K562 (cell line): ENCODE measurements at regions not wholly inside any gene's neighbourhood (a gene's known extent, or its start where the extent isn't known, plus 50 kb on each side); places are given as distances from the start of the nearest gene placed in this dataset.

ENCODE experiments used
- ATAC-seq: fragments of 200-7000 bp; cut with Tn5 transposase; 3 replicates; pipeline ENCODE4 v1.9.1; 2020; ENCODE audit warnings: moderate library complexity
- BruUV-seq: library from RNA; stranded (reverse); fragments of 400-500 nt; replicated peaks from 2 replicates; lab custom pipeline; 2021; lab: Mats Ljungman, UMichigan
- CTCF ChIA-PET: fragments of 300-600 bp; formaldehyde crosslinking; extraction: SDS; loops from one replicate; lab custom pipeline; 2021; ENCODE audit warnings: low intra/inter-chr PET ratio; lab: Yijun Ruan, JAX
- POLR2A ChIA-PET: fragments of 300-600, 350-650 bp; sonication (Branson Sonifier 250); formaldehyde crosslinking; extraction: SDS; loops from one replicate; lab custom pipeline; 2021; ENCODE audit warnings: antibody characterized with exemption, inconsistent platforms; lab: Yijun Ruan, JAX
- DNase-seq, 4 experiments: peaks; one replicate each; pipeline versions ENCODE4 v3.0.0 to v3.0.0-alpha.2; 2011 to 2018; ENCODE audit warnings: low spot score in 3 of 4, mixed read lengths in 3 of 4; ENCODE audit errors: extremely low read depth in 1 of 4
- FAIRE-seq: peaks from 2 replicates; lab custom pipeline; 2011; peaks lifted over from hg19 to GRCh38; lab: Jason Lieb, UNC
- H2AFZ ChIP-seq: 2 replicates; pipeline ENCODE4 v1.6.0; 2011; ENCODE audit warnings: low read depth, low read length, control low read depth, inconsistent platforms
- H3K27ac ChIP-seq: fragments of 200-600 bp; 3 replicates; pipeline ENCODE4 v1.8.0; 2011; ENCODE audit warnings: low read depth, mild to moderate bottlenecking, control low read depth, inconsistent platforms, low read length, moderate library complexity, mixed read lengths; ENCODE audit errors: extremely low read depth
- H3K27me3 ChIP-seq, 2 experiments: fragments of 300-600 bp in 1 of 2; 2 replicates in 1 of 2; 3 replicates in 1 of 2; pipeline versions ENCODE4 v1.6.0 to v1.8.0; 2011; ENCODE audit warnings: inconsistent platforms in 2 of 2, low read length in 2 of 2, mild to moderate bottlenecking in 1 of 2, mixed read lengths in 1 of 2, moderate library complexity in 1 of 2; ENCODE audit not compliant: control insufficient read depth in 2 of 2, insufficient read depth in 2 of 2
- H3K36me3 ChIP-seq: fragments of 300-600 bp; 3 replicates; pipeline ENCODE4 v1.8.0; 2011; ENCODE audit warnings: mild to moderate bottlenecking, low read length, inconsistent platforms; ENCODE audit not compliant: control insufficient read depth, insufficient read depth
- H3K4me1 ChIP-seq, 2 experiments: fragments of 200-600 bp in 1 of 2; replicated peaks in 1 of 2; 2 replicates in 1 of 2; 3 replicates in 1 of 2; pipeline versions ENCODE4 v1.5.1 to v1.8.0; 2011; ENCODE audit warnings: inconsistent platforms in 2 of 2, low read length in 2 of 2, mild to moderate bottlenecking in 1 of 2, mixed read lengths in 1 of 2, moderate library complexity in 1 of 2; ENCODE audit not compliant: control insufficient read depth in 2 of 2, insufficient read depth in 2 of 2
- H3K4me2 ChIP-seq: 2 replicates; pipeline ENCODE4 v1.6.1; 2011; ENCODE audit warnings: low read length, control low read depth, inconsistent platforms, mixed read lengths; ENCODE audit not compliant: insufficient read depth
- H3K4me3 ChIP-seq: fragments of 200-600 bp; sonication (generic), shearing (Covaris generic); 2 replicates; pipeline ENCODE4 v1.5.1; 2016; ENCODE audit warnings: control low read depth, inconsistent platforms
- H3K79me2 ChIP-seq: fragments of 200-600 bp; 3 replicates; pipeline ENCODE4 v1.8.0; 2011; ENCODE audit warnings: low read length, inconsistent platforms; ENCODE audit not compliant: control insufficient read depth, insufficient read depth
- H3K9ac ChIP-seq, 2 experiments: 2 replicates each; pipeline versions ENCODE4 v1.6.0 to v1.6.1; 2011; ENCODE audit warnings: low read depth in 2 of 2, low read length in 2 of 2, control low read depth in 1 of 2, inconsistent platforms in 1 of 2, mild to moderate bottlenecking in 1 of 2, mixed read lengths in 1 of 2; ENCODE audit not compliant: insufficient read depth in 1 of 2
- H3K9me1 ChIP-seq: one replicate; pipeline ENCODE4 v1.6.0; 2011; ENCODE audit warnings: inconsistent platforms, mild to moderate bottlenecking, low read length, moderate library complexity; ENCODE audit not compliant: control insufficient read depth, insufficient read depth
- H3K9me3 ChIP-seq: replicated peaks from 2 replicates; pipeline ENCODE4 v1.5.1; 2011; ENCODE audit warnings: low read depth, low read length, inconsistent platforms; ENCODE audit not compliant: control insufficient read depth, insufficient read depth
- H4K20me1 ChIP-seq: replicated peaks from 2 replicates; pipeline ENCODE4 v1.6.1; 2011; ENCODE audit warnings: low read length, inconsistent platforms, mixed read lengths; ENCODE audit not compliant: control insufficient read depth, insufficient read depth
- L3MBTL2 ChIP-seq: fragments of 450-650 bp; IDR thresholded peaks from 2 replicates; pipeline ENCODE4 v1.6.1; 2016; ENCODE audit warnings: mild to moderate bottlenecking, moderate library complexity
- NCOA2 ChIP-seq, 2 experiments: fragments of 450-650 bp; IDR thresholded peaks; 2 replicates each; pipeline ENCODE4 v1.6.1; 2018; ENCODE audit warnings: mild to moderate bottlenecking in 2 of 2, moderate library complexity in 1 of 2; ENCODE audit not compliant: partially characterized antibody in 2 of 2
- POU5F1 ChIP-seq: fragments of 150-350 bp; IDR thresholded peaks from 2 replicates; pipeline ENCODE4 v1.6.1; 2014; ENCODE audit warnings: borderline replicate concordance, low read length, low read depth, mild to moderate bottlenecking; ENCODE audit not compliant: partially characterized antibody
- RBBP5 ChIP-seq: fragments of 200-600 bp; sonication (generic); IDR thresholded peaks from 2 replicates; pipeline ENCODE4 v1.6.1; 2012; ENCODE audit warnings: borderline replicate concordance, mild to moderate bottlenecking, low read length, control low read depth, inconsistent platforms; ENCODE audit not compliant: insufficient read depth, poor library complexity, severe bottlenecking
- WGBS: fragments of 100-300 bp; shearing (Covaris generic); methylation state at CpG from one replicate; pipeline ENCODE4 v1.1.6; 2016; ENCODE audit warnings: low coverage, mixed read lengths; ENCODE audit not compliant: insufficient coverage; ENCODE audit errors: missing lambda C conversion rate; 5-methylcytosine and 5-hydroxymethylcytosine counted together
- in situ Hi-C: fragments of 300-500 bp; cut with MboI; formaldehyde crosslinking; loops from 4 replicates; pipeline ENCODE4 v1.15.0; 2018; ENCODE audit warnings: inconsistent platforms, mixed read lengths
- intact Hi-C: fragments of 100-400 bp; cut with micrococcal nuclease; formaldehyde crosslinking; loops from 2 replicates; pipeline ENCODE4 v1.14.2; 2022
- TF ChIP-seq, protein P1 (sequence below): fragments of 450-650 bp; IDR thresholded peaks from 2 replicates; pipeline ENCODE4 v1.6.1; 2016; ENCODE audit warnings: mild to moderate bottlenecking, moderate library complexity

DNA sequence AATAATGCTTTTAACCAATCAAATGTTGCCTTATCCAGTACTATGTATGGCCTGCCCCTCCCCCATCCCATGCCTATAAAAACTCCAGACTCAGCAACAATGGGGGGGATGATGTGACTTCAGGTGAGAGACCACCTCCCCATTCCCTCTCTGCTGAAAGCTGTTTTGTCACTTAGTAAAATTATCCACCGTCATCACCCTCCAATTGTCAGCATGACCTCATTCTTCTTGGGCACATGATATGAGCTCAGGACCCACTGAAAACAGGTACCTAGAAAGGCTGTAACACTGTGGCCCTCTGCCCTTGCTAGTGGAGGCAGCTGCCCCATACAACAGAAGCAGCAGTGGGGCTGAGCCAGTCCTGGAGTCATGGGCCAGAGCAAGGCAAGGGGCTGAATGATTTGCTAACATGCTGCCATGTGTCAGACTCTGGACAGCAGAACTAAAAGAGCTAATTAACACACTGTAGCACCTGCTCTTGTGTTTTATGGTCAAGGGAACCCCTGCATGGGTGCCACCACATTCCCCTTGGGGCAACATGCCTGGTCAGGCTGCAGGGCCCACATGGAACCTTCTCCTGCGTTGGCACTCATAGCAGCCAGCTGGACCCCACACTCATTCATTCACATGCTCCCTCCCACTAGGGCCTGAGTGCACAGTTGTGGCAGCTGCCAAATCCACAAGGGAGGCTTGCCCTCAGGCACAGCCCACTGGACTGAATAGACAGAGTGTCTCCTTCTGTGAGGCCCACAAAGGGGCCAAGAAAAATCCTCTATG, 722.2 kb upstream of the PCDH20 start:
- no peak for DNase-seq
- no peaks in the 10 kb centered on the region for H3K9me1 ChIP-seq
- H3K4me1 ChIP-seq: no peaks in the 10 kb centered on the region
- no peak overlapping the region for H3K4me2 ChIP-seq
- H2AFZ ChIP-seq: no peak overlapping the region
- no peak for ATAC-seq
- H3K4me3 ChIP-seq: no peak overlapping the region
- 0% methylated on average over 1 of the region's 2 CpGs for WGBS
- H3K9me3 ChIP-seq: no peaks in the 10 kb centered on the region
- no TSS peak for BruUV-seq
- H3K27me3 ChIP-seq: no peaks in the 10 kb centered on the region
- H4K20me1 ChIP-seq: no peaks in the 10 kb centered on the region
- no peak for FAIRE-seq
- POLR2A ChIA-PET: no interaction called here
- no peak overlapping the region for H3K27ac ChIP-seq
- intact Hi-C loops: no loop called here
- no peaks in the 10 kb centered on the region for H3K36me3 ChIP-seq
- in situ Hi-C loops: no loop called here
- H3K79me2 ChIP-seq: no peaks in the 10 kb centered on the region
- TF ChIP-seq, protein P1, sequence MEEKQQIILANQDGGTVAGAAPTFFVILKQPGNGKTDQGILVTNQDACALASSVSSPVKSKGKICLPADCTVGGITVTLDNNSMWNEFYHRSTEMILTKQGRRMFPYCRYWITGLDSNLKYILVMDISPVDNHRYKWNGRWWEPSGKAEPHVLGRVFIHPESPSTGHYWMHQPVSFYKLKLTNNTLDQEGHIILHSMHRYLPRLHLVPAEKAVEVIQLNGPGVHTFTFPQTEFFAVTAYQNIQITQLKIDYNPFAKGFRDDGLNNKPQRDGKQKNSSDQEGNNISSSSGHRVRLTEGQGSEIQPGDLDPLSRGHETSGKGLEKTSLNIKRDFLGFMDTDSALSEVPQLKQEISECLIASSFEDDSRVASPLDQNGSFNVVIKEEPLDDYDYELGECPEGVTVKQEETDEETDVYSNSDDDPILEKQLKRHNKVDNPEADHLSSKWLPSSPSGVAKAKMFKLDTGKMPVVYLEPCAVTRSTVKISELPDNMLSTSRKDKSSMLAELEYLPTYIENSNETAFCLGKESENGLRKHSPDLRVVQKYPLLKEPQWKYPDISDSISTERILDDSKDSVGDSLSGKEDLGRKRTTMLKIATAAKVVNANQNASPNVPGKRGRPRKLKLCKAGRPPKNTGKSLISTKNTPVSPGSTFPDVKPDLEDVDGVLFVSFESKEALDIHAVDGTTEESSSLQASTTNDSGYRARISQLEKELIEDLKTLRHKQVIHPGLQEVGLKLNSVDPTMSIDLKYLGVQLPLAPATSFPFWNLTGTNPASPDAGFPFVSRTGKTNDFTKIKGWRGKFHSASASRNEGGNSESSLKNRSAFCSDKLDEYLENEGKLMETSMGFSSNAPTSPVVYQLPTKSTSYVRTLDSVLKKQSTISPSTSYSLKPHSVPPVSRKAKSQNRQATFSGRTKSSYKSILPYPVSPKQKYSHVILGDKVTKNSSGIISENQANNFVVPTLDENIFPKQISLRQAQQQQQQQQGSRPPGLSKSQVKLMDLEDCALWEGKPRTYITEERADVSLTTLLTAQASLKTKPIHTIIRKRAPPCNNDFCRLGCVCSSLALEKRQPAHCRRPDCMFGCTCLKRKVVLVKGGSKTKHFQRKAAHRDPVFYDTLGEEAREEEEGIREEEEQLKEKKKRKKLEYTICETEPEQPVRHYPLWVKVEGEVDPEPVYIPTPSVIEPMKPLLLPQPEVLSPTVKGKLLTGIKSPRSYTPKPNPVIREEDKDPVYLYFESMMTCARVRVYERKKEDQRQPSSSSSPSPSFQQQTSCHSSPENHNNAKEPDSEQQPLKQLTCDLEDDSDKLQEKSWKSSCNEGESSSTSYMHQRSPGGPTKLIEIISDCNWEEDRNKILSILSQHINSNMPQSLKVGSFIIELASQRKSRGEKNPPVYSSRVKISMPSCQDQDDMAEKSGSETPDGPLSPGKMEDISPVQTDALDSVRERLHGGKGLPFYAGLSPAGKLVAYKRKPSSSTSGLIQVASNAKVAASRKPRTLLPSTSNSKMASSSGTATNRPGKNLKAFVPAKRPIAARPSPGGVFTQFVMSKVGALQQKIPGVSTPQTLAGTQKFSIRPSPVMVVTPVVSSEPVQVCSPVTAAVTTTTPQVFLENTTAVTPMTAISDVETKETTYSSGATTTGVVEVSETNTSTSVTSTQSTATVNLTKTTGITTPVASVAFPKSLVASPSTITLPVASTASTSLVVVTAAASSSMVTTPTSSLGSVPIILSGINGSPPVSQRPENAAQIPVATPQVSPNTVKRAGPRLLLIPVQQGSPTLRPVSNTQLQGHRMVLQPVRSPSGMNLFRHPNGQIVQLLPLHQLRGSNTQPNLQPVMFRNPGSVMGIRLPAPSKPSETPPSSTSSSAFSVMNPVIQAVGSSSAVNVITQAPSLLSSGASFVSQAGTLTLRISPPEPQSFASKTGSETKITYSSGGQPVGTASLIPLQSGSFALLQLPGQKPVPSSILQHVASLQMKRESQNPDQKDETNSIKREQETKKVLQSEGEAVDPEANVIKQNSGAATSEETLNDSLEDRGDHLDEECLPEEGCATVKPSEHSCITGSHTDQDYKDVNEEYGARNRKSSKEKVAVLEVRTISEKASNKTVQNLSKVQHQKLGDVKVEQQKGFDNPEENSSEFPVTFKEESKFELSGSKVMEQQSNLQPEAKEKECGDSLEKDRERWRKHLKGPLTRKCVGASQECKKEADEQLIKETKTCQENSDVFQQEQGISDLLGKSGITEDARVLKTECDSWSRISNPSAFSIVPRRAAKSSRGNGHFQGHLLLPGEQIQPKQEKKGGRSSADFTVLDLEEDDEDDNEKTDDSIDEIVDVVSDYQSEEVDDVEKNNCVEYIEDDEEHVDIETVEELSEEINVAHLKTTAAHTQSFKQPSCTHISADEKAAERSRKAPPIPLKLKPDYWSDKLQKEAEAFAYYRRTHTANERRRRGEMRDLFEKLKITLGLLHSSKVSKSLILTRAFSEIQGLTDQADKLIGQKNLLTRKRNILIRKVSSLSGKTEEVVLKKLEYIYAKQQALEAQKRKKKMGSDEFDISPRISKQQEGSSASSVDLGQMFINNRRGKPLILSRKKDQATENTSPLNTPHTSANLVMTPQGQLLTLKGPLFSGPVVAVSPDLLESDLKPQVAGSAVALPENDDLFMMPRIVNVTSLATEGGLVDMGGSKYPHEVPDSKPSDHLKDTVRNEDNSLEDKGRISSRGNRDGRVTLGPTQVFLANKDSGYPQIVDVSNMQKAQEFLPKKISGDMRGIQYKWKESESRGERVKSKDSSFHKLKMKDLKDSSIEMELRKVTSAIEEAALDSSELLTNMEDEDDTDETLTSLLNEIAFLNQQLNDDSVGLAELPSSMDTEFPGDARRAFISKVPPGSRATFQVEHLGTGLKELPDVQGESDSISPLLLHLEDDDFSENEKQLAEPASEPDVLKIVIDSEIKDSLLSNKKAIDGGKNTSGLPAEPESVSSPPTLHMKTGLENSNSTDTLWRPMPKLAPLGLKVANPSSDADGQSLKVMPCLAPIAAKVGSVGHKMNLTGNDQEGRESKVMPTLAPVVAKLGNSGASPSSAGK: no peak
- no peak for TF ChIP-seq L3MBTL2
- TF ChIP-seq POU5F1: no peak
- no peak for TF ChIP-seq NCOA2 (IDR thresholded peaks at IDR 0.05; ENCODE audit: partially characterized antibody in 2 of 2)
- TF ChIP-seq RBBP5: no peak
- TF ChIP-seq, all 486 proteins: peak for 0
- H3K9ac ChIP-seq: no peak overlapping the region
- CTCF ChIA-PET: no interaction called here
